HUDEP-2 (cell line): ENCODE measurements at regions not wholly inside any gene's neighbourhood (a gene's known extent, or its start where the extent isn't known, plus 50 kb on each side); places are given as distances from the start of the nearest gene placed in this dataset.

Experiments used
- DNase-seq, 76 experiments: peaks; one replicate each; lab custom pipeline; 2025; ENCODE audit not compliant: unreplicated experiment in 76 of 76; lab: John Stamatoyannopoulos, UW

DNA sequence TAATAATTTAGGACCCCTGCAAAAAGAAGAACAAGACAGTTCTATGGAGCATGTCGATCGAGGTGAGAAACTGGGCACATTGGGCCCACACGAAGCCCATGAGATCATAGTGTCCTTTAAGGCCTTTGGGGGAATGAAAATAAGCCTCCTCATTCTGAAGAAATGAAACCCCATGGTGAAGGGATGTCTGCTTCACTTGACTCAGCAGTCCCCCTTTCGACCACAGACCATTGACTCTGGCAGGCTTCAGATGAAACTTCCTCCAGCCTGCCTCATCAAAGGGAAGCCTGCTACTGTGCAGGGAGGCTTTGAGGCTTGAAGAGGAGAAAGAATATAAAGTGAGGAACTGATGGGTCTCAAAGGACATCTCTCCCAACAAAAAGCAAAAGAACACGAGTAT is 144.2 kb upstream of the FBXL4 start:
- no peak for DNase-seq

- DNase-seq = no peak
Observed at GRCh38 chr6:99080191-99080590, 132.4 kb upstream of the FBXL4 start.

DNA sequence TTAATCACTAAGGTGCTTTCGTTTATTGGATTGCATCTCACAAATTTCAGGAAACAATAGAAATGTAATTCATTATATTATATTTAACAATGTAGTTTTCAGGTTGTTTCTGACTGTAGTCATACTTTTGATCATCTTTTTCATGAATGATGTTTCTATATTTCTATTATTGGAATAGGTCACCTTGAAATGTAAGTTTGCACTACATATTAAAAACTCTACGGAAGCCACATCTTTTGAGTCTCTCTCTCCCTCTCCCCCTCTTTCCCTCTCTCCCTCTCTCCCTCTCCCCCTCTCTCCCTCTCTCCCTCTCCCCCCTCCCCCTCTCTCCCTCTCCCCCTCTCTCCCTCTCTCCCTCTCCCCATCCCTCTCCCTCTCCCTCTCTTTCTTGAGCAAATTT is 131.3 kb upstream of the FBXL4 start:
- DNase-seq = no peak

DNA sequence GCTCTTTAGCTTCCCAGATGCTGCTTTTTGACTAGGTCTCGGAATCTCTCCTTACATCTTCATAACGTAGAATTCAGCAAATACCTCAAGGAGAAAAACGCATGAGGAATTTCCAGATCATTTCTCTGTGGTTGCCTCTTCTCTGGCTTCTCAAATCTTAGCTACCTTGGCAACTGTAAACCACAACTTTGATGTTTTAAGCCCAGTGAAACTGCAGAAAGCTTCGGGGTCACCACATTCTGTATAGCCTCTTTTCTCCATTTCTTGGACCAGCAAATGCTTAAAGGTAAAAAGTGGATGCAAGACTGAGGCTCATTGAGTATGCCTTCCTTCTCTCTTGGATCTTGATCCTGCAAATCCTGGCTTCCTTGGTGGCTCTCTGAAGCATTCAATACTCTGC is 125.5 kb upstream of the FBXL4 start:
- no peak for DNase-seq

DNA sequence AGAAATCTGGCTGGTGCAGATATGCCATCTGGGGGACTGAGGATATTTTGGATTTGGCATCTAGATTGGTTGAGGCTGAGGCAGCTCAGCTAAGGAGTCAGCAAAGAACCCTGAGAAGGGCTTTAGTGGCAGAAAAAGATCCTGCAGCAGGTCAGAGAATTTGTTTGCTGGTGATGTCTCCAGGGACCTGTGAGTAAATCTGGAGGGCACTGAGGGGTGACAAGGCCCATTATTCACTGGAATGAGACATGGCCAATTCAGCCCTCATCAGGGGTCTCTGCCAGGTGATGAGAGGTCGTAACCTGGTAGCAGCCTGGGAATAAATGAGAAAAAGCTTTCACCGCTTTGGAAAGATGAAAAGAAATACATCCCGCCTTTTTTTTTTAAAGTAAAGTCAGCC is 118.3 kb upstream of the FBXL4 start:
- no peak for DNase-seq

DNA sequence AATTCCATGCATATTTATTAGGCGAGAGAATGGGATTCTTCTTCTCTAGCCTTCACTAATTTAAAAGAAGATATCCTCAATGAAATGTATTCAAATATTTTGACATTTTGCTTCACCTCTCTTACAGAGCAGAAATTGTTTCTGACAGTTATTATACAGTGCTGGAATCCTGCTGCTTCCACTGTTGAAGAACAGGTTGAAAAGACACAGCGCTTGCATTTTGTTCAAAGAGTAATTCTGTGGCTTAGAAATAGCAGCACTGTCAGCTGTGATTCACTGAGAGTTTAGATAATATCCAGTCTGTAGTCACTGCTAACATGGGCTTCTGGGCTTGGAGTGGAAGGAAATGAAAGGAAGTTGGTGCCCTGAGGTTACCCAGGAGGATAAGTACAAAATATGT is 117.1 kb upstream of the FBXL4 start:
- no peak for DNase-seq

- DNase-seq = no peak
Observed at GRCh38 chr6:99036672-99037071, 88.9 kb upstream of the FBXL4 start.

DNA sequence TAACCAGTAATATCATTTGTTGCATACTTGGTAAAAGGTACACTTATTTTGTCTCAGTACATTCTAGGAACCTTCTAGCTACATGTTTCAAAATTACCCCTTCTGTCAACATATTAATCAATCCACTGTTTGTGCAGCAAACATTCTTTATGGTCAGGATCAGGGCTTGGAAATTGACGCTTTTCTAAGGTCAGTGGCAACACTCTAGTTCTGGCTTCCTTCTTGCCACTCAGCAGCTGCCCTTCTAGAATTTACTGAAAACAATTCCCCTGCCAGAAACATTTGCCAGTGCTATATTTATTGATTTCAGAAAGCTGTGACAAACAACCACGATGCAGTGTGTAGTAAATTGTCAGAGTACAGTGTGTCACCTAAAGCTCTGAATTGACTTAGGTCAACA is 84.7 kb upstream of the FBXL4 start:
- no peak for DNase-seq

DNA sequence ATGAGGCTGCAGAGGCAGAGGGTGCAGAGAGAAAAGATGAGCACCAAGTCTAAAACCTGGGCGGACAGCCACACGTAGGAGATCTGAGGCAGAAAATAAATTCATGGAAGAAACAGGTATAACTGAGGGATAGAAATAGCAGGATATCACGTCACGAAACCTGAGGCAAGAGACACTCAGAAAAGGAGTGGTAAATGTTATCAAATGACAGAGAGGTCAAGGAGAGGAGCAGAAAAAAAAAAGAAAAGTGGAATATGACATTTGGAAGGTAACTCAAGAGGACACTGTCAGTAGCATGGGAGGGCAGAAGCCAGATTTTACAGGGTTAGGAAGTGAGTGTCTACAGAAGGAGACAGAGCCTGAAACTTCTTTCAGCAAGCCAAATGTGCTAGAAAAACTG is 84.2 kb upstream of the FBXL4 start:
- no peak for DNase-seq

DNA sequence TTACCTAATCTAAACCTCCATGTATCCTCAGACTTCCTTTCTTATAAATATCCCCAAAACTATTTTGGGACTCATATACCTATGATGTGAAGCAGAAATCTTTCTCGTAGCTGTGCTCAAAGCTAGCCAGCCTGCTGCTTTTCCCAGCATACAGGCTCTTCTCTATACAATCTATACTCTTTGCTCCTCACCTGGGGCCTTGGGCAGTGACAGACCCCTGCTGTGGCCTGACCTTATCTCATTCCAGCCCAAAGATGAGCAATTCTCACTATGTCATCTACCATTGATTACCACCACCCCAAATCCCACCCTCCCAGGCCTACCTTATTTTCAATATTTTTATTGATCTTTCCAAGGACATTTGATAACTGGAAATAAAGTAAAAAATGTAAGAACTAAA is 83.2 kb upstream of the FBXL4 start:
- no peak for DNase-seq

DNA sequence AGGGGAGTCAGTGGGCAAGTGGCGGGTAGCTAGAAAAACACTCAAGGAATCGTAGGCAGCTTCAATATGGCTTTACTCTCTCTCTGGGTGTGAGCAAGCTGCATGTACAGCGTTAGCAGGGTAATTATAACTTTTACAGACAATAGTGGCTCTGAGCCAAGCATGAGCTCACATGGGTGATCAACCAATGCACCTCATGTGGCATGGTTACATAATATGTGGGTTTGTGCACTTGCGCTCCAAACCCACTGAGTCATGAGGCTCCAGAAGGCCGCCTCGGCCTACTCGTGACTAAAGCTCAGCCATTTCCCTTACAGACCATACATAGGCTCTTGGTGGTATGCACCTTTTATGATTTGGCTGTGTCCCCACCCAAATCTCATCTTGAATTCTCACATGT is 78.4 kb upstream of the FBXL4 start:
- no peak for DNase-seq

DNA sequence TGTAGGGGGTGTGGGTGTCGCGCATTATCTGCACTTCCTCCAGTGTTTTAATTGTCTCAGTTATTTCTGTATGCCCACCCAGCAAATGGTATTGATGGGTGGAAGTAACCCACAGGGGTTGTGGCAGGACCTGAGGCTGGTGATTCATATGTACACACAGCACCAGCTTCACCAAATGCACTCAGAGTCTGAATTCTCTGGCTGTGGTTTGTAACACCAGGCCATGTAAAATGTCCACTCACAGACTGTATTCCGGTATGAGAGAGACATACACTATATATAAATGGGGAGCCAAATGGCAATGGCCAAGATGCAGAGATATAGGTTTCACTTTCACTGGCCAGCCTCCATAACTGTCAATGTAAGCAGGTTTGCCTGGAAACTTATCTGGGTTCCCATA is 76.3 kb upstream of the FBXL4 start:
- no peak for DNase-seq

GRCh38 chr6:99022039-99022609 is 74.4 kb upstream of the FBXL4 start:
- DNase-seq = no peak

- DNase-seq = no peak
Observed at GRCh38 chr6:99019381-99019780, 71.6 kb upstream of the FBXL4 start.

DNA sequence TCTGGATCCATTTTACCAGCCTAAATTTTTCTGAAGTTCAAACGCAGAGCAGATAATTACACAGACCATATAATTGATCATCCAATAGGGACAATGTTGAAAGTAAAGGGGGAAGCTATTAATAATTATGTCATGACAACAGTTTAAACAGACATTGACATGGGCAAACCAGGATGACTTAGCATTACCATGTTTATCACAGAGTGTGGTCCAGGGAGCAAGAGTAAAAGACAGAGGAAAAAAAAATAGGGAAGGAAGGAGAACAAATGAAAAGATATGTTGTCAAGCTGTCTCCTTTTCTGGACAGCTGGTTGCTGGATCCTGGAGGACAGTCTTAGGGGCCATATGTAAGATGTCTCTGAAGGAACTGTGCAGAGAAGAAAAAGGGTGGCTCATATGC is 69.4 kb upstream of the FBXL4 start:
- DNase-seq = no peak

DNA sequence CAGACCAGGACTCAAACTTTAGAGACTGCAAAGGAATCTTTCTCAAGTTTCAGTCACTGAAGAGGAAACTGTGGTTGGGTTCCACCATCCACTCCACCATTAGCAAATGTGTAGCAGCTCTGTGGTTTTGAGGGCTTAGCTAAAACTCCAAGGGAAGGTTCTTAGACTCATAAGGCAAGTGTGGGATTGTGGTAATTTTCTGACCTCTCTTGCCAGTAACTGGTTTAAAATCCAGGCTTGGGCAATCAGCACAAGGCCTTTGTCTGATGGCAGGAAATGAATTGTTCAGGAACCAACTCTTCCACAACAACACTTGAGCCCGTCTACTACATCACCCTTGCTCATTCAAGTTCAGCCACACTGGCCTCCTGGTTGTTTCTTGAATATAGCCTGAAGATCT is 68.6 kb upstream of the FBXL4 start:
- DNase-seq = no peak

DNA sequence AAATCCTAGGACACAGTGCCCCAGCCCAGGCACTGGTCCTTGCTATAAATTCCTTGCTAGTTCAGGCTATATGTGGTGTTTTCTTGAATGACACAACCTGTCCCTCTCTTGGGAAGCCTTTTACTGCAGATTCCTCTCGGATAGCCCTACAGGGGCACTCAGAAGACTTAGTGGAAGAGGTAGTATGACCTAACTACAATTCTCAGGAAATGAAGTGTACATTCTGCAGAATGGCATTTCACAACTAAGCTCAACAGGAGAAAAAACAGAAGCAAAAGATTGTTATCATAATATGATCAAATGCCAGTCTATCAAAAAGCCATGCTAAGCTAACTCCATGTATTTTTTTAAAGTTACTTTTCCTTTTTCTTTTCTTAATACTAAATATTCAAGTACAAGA is 66.3 kb upstream of the FBXL4 start:
- no peak for DNase-seq

GRCh38 chr6:99013661-99014060 is 65.9 kb upstream of the FBXL4 start:
- DNase-seq = no peak

GRCh38 chr6:99013145-99013544 is 65.4 kb upstream of the FBXL4 start:
- DNase-seq = no peak

DNA sequence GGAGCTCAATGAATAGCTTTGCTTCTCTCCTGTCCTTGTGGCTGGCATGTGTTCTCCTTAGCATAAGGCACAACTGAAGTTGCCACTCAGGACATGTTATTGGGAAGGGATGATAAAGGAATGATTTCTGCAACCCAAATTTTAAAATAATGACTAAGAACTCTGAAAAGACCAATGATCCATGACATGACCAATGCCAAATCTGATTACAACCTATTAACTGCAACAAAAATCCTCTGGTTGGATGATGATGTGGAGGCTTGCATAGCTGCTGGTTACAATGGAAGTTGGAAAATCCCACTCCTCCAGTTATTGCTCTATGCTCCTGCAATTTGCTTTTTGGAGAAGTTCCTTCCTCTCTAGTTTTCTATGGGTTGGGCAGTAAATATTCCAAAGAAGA is 63.4 kb upstream of the FBXL4 start:
- DNase-seq = no peak

GRCh38 chr6:99002831-99003230 is 55.1 kb upstream of the FBXL4 start:
- no peak for DNase-seq

GRCh38 chr6:98998103-98998502 is 50.4 kb upstream of the FBXL4 start:
- DNase-seq = no peak
